Stimulated activated CD4-positive, alpha-beta T cell treated with anti-CD3 and anti-CD28 coated beads, Interleukin-15, amount 100 ng/mL, for 48 hours (primary cell): ENCODE measurements at regions not wholly inside any gene's neighbourhood (a gene's known extent, or its start where the extent isn't known, plus 50 kb on each side); places are given as distances from the start of the nearest gene placed in this dataset.
"Not testable (repeated sequence)": the region's sequence is repeated elsewhere in the genome, so short reads cannot be mapped to it uniquely, and the experiment has no call there.

Experiments used
- DNase-seq, 2 donors: peaks; one replicate each; pipeline ENCODE4 v3.0.0-alpha.2; 2020; ENCODE audit warnings: low read depth in 2 of 2

DNA sequence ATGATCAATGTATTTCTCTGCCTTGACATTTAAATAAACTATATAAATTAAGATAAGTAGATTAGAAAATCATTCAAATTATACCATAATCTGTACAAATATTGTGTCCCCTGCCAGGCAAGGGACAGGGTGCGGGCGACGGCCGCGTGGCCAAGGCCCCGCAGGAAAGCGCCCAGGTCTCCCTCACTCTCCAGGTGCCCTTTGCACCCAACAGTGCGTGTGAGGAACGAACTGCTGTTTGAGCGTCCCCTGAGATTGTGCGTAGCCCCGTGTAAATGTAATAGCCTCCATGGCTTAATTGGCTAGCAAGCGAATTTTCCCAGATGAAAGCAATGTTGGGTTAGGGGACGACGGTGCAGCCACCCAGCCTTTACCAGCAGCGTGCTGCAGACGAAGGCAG lies 161.4 kb downstream of the SYT15 start:
- not testable (repeated sequence) for DNase-seq

DNA sequence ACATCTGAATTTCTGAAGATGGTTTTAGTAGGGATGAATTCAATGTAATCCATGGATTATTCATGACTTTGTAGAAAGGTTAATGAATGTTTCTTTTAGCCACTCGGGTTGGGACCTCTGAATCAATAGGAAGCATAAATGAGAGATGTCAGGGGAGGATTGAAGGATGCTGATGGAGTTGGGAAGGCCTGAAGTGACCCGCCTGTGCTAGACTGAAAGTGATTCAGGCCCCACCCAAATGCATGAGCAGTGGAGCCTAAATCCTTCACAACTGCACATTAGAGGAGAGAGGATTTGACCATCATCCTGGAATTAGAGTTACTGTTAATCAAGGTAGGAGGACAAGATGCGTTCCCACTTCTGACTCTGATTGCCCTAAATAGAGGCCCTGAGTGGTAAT lies 162.2 kb upstream of the PTPN20 start:
- not testable (repeated sequence) for DNase-seq

DNA sequence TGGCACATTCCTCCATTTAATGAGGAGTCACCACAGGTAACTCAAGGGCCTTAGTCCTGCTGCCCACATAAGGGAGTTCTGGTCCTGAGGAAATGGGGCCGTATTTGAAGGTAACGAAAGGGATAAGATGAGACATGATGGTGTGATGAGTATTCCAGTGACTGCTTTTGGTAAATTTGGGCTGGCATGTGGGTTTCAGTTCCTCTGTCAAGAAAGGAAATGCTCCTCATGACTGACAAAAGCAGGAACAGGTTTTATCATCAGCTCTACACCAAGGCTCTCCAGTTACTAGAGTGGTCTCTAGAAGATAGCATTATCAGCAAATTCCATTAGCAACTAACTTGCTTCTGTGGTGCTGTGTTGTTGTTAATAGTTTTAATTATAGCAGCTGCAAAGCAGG lies 161.8 kb upstream of the PTPN20 start:
- DNase-seq: not testable (repeated sequence)

DNA sequence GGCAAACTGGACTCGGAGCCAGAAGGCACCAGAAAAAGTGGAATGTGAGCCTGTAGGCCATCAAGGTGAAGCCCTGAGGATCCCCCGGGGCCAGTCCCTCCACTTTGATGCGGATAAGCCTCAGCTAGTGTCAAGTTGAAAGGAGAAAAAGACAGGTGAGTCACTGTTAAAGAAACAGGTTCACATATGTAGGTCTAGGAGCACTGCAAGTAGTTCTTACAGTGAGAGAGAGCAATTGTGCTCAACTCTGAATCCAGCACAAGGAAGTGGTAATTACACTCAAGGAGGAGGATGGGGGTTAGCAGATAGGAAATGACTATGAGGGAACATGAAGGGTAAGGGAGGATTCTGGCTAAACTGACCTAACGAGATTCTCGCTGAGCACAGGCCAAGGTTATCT lies 157.5 kb upstream of the PTPN20 start:
- not testable (repeated sequence) for DNase-seq

DNA sequence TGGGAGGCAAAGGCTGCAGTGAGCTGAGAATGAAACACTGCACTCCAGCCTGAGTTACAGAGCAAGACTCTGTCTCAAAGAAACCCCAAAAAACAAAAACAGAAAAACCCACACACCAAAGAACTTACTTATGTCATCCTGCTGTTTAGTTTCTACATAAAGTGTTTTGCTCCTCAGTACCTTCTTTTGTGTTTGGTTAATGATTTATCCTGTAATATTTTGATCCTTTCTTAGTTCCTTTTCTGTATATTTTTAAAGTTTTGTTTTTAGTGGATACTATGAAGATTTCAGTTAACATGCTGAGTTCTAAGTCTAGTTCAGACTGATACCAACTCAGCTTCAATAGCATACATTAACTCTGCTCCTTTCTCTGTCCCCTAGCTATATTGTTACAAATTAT lies 149.8 kb upstream of the PTPN20 start:
- not testable (repeated sequence) for DNase-seq

DNA sequence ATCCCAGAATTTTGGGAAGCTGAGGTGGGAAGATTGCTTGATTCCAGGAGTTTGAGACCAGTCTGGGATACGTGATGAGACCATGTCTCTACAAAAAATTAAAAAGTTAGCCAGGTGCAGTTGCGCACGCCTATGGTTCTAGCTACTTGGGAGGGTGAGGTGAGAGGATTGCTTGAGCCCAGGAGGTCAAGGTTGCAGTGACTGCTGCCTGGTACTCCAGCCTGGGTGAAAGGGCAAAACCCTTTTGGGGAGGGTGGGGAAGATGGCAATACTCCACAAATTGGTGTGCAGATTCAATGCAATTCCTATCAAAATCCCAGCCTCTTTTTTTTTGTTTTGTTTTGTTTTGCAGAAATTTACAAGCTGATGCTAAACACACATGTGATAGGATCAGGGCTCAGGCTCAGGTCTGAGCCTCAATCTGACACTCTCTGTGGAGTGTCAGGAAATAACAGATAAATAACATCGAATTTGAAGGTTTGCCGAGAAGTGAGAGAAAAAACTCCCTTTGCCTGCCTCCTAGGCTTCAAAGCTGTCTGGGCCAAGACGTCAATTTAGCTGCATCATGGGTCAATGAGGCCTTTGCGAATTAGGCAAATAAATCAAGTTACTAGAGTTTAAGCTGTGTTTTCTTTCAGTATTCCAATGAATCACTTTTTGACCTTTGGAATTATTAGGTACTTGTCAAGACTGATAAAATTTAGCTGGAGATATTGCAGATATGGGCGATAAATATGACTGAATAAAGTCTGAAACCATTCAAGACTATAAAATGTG lies 142.5 kb upstream of the PTPN20 start:
- not testable (repeated sequence) for DNase-seq

DNA sequence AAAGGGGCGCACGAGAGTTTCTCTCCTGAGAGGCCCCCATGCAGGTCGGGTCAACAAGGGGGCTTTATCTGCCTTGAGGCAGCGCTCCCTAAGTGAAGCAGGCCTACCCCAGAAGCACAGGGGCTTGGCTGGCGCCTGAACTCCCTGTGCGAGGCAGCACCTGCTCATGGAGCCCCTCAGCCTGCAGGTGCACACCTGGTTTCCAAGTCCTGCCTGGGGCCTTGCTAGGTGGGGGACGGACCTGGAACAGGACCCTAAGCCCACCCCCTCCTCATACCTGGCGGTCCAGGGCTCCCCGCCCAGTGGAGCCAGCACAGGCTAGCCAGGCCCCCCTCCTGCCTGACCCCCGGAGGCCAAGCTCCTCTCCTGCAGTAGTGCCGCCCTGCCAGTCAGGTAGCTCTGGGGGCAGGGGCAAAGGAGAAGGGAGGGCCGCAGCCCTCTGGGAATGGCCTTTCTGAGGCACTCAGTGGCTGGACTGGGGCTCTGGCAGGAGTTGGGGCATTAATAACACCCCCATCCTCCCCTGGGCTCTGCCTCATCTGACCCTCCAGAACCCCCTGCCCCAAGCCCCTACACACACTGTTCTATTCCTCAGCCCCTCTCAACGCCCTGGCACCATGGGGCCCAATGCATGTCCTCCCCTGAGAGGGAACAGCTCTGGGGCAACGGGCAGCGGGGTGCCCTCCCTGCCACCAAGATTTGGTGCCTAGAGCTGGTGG lies 137.9 kb upstream of the PTPN20 start:
- DNase-seq: not testable (repeated sequence)

DNA sequence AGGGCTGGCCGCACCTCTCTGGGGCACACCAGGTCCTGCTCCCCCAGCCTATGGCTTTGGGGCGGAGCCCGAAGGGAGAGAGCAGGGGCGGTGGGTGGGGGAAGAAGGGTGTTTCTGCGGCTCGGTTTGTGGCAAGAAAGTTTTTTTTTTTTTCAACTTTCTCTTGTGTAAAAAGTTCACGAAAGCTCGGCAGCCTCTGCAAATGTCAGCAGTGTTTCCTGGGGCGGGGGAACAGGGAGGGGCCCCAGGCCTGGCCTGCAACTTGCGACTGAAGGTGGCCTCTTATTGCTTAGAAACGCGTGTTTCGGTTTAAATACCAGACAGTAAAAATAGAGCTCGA lies 137.4 kb upstream of the PTPN20 start:
- not testable (repeated sequence) for DNase-seq

DNA sequence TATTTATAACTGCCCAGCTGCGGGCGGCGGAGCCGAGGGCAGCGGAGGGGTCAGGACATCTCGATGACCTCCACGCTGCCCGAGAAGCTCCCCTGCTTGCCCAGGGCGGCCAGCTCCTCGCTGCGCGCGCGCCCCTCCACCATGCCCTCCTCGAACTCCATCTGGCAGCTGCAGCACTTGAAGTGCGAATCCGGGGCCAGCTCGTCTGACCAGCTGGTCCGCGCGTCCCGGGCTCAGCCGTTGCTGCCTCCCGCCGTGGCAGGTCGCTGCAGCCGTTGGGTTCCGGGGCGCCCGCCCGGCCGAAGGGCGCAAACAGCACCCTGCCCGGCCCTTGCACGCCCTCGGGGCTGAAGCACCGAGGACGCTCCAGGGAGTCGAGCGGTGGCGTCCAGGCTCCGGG lies 136.9 kb upstream of the PTPN20 start:
- DNase-seq: not testable (repeated sequence)

DNA sequence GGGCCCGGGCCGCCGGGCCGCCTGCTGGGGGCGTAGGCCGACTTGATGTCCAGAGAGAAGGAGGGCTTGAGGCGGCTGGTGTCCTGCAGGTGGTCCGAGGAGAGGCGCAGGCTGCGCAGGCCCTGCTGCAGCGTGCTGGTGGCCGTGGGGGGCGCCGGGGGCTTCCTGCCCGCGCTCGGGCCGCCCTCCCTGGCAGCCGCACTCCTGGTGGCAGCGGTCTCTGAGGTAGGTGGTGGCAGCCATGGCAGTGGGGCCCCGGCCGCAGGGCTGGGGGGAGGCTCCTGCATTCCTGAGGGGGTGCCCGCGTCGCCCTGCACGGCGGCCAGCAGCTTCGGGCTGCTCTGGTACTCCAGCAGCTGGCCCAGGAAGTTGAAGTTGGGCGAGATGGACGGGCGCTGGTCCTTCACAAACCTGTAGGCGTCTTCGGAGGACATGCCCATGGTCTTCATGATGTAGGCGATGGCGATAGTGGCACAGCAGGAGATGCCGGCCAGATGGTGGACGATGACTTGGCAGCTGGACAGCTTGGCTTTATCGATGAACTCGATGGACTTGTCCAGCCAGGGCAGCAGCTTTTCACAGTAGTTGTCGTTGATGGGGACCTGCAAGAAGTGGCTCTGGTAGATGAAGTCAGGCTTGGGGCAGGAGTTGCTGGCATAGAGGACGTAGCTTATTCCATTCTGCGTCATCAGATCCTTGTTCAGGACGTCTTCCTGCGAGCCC lies 136.1 kb upstream of the PTPN20 start:
- not testable (repeated sequence) for DNase-seq

DNA sequence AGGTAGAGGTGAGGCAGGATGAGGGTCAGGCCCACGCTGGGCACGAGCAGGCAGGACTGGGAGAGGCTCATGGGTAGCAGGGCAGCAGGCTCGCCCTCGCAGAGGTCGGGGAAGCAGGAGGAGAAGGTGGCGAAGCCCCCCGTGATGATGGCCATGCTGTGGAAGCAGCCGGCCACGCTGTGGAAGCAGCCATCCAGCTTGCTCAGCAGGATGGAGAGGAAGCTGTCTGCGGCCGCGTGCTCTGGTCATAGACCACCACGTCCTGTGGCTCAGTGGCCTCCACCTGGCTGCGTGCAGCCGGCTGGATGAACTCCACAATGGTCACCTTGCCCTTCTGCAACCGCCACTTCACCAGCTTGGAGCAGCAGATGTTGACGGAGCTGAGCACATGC lies 135.6 kb upstream of the PTPN20 start:
- DNase-seq: not testable (repeated sequence)

DNA sequence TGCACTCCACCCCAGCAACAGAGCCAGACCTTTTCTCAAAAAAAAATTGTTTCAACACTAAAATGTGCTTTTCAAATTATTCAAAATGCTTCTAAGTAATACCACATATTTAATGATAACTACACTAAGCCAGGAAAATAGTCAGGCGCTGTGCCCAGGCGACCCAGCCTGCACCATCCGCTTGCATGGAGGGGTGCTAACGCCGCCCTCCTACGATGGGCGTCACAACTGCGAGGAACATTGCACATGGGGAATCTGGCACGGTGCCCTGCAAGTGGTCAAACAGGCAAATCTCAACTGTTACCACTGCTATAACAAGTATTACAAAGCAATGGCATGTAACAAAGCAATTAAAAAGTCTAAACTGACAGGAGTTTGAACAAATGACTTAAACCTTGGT lies 131.7 kb upstream of the PTPN20 start:
- not testable (repeated sequence) for DNase-seq

DNA sequence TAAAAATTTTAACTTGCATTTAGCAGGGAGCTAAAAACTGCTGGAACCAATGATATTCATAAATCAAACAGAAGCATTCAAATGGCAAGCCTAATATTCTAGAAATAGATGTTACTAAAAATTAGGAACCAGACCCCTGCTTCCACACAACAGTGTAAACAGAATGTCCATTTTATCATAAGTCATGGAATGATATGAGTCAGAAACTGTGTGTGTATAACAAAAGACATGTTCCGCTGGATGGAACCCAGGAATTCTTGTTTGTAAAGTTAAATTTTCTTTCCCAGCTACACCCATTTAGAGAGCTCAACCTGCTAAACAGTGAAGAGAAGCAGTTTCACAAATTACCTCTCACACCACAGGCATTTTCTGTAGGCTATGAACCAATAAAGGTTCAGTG lies 131.1 kb upstream of the PTPN20 start:
- not testable (repeated sequence) for DNase-seq

DNA sequence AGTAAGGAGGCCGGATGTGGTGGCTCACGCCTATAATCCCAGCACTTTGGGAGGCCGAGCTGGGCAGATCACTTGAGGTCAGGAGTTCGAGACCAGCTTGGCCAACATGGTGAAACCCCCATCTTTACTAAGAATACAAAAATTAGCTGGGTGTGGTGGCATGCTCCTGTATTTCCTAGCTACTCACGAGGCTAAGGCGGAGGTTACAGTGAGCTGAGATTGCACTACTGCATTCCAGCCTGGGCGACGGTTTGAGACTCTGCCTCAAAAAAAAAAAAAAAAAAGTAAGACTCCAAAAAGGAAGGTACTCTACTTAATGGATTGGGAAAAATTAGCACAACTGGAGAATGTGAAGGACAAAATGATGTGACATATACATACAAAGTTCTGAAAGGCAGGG lies 130.2 kb upstream of the PTPN20 start:
- DNase-seq: not testable (repeated sequence)

DNA sequence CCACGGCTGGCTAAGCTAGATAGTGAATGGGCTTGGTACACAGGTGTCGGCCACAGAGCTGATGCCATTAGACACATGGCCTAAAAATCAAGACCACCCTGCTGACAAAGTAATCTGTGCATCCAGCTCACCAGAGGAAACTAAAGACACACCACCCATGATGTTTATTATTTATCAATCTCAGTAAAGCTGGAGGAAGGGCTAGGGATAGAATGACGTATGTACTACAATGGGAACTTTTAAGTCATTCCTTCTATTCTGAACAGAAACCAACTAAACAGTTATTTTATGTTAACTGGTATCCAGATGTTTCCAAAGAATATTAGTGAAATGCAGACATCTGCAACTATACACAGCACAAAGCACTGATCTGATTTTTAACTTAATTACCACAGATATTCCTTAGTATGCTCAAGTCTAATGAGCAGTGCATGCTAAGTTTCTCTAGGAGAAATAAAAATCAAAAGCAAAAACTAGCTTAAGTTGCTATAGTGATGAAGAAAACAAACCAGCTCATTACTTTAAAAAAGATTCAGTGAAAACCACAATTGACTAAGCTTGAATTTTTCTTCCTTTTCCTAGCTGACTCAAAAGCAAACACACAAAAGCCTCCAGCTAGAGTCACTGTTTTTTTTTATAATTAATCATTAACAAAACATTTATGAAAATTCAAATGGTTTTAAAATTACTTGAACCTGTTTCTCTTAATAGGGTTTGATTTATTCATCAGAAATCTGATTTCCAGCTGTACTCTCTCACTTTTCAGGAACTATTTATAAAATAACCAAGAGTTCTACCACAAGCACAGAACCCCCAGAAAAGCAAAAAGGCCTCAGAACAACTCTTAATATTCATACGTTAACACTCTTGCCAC lies 129.0 kb upstream of the PTPN20 start:
- DNase-seq: not testable (repeated sequence)

DNA sequence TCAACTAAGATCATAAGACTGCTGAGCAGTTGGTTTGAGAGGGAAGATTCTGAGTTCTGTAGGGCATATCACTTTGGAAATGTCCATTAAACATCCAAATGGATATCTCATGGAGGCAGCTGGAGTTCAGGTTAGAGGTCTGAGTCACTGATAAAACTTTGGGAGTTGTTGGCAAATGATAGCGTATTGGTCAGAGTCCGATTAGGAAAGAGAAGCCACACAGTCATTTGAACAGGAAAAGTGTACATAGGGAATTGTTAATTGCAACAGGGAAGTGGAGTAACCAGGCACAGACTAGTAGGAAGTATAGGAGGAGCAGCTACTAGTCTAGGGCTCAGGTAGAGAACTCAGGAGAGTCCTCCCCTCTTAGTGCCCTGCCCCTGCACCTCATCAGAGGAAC lies 126.6 kb upstream of the PTPN20 start:
- DNase-seq: not testable (repeated sequence)

DNA sequence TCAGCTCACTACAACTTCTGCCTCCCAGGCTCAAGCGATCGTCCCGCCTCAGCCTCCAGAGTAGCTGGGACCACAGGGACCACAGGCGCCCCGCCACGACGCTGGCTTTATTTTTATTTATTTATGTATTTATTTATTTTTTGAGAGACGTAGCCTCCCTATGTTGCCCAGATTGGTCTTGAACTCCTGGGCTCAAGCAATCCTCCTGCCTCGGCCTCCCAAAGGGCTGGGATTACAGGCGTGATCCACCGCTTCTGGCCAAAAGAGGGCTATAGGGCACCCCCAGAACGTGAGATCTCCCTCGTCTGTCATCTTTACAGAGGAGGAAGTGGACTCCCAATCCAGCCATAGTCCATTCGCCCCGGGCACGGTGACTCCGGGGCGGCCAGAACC lies 125.1 kb upstream of the PTPN20 start:
- not testable (repeated sequence) for DNase-seq

DNA sequence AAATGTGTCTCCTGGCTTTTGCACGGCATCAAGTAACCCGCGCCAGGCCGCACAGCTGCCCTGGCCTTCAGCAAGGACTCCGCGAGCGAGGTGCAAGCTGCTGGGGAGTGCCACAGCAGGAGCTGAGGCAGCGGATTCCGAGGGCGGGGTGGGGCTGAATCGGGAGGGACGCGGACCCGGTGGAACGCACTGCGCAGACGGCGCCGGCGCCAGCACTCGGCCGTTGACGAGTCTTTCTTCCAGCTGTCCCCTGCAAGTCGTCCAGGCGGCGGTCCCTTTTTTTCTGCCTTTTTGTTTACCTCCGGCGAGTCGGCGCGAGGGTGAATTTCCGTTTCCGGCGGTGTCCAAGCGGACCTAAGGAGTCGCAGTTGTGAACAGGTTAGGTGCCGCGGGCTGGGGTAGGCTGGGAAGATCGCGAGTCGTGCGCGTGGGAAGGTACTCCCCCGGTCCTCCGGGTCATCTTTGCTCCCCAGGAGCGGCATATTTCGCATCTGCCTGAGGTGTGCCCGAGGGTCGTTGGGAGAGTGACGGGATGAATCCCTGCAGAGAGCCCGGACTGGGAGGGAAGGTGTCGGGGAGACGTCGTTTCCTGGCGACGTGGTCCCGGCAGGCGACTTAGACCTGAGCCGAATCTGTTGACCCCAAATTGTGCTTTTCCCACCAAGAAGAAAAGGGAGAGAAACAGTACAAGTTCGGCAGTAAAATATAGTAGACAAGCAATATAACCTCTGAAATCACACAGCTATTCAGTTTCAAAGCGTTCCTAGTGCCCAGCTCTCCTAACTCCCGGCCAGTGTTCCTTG lies 124.5 kb upstream of the PTPN20 start:
- DNase-seq: peak; percentile 55 to 58

DNA sequence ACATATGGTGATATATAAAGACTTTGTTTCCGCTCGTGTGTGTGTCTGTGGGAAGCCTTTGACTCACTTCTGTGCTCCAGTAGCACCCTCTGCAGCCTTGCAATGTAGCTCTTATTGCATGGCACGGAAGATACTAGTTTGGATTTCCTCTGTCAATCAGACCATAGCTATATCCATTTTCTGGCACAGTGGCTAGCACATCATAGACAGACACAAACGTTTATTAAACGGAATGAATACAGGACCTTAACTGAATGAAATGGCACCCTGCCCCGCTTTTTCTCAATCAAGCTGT lies 124.0 kb upstream of the PTPN20 start:
- DNase-seq: peak in 1 of 2 donors; percentile 7

DNA sequence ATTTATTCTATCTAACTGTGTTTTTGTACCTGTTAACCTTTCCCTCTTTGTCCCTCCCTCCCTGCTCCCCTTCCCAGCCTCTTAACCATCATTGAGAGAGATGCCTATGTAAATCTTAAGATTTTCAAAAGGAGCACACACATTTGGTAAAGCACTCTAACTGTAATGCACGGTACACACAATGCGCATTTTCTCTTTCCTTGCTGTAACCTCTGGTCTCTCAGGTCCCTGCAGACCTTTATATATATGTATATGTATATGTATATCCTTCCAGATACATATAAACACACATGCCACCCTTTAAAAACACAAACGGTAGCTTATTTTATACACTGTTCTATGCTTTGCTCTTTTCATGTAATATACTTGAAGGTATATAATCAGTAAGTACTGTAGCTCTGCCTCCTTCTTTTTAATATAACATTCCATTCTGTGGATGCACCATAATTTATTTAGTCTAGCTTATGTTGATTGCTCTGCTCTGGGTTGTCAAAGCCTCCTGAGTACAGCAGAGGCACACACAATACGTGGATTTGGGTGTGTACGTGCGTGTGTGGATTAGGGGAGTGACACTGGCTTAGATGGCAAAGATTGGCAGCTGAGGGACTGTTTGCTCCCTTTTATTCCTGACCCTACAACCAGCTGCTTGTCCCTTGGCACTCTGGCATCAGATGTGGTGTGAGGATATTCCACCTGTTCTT lies 118.4 kb upstream of the PTPN20 start:
- not testable (repeated sequence) for DNase-seq
